SU-DHL-6 (cell line): ENCODE measurements at regions not wholly inside any gene's neighbourhood (a gene's known extent, or its start where the extent isn't known, plus 50 kb on each side); places are given as distances from the start of the nearest gene placed in this dataset.

Source experiments
- CTCF ChIP-seq: fragments of 200-600 bp; sonication (generic); IDR thresholded peaks from one replicate; pipeline ENCODE4 v1.5.1; 2017; ENCODE audit warnings: antibody characterized with exemption, mild to moderate bottlenecking, low read length, moderate library complexity; ENCODE audit not compliant: insufficient read depth, poor library complexity, severe bottlenecking
- EZH2phosphoT487 ChIP-seq: fragments of 200-600 bp; sonication (generic), shearing (Covaris generic); conservative IDR thresholded peaks from 2 replicates; pipeline ENCODE4 v1.6.1; 2018; ENCODE audit warnings: mild to moderate bottlenecking, antibody characterized with exemption, low read length, moderate library complexity, mixed read lengths

GRCh38 chr9:109959679-109960078, 179.7 kb downstream of the PALM2AKAP2 start:
- TF ChIP-seq CTCF = no peak
- TF ChIP-seq EZH2phosphoT487 = no peak
